HG03571 (cell line): ENCODE measurements at regions not wholly inside any gene's neighbourhood (a gene's known extent, or its start where the extent isn't known, plus 50 kb on each side); places are given as distances from the start of the nearest gene placed in this dataset.

Source experiments
- ATAC-seq: cut with Tn5 transposase; IDR thresholded peaks from one replicate; pipeline ENCODE4 v1.9.1; 2021; ENCODE audit not compliant: unreplicated experiment

- ATAC-seq: no peak
These were observed 638.2 kb upstream of the IGFBP3 start for GRCh38 chr7:46559194-46559832.

- no peak for ATAC-seq
These were observed 637.6 kb upstream of the IGFBP3 start for GRCh38 chr7:46558482-46559193.

GRCh38 chr7:46557781-46558180, 636.7 kb upstream of the IGFBP3 start:
- no peak for ATAC-seq

- ATAC-seq: no peak
These were observed 636.2 kb upstream of the IGFBP3 start for GRCh38 chr7:46557295-46557711.

GRCh38 chr7:46554688-46555422, 633.8 kb upstream of the IGFBP3 start:
- no peak for ATAC-seq

GRCh38 chr7:46551603-46552002, 630.5 kb upstream of the IGFBP3 start:
- no peak for ATAC-seq

GRCh38 chr7:46550864-46551263, 629.8 kb upstream of the IGFBP3 start:
- no peak for ATAC-seq

- ATAC-seq: no peak
These were observed 629.0 kb upstream of the IGFBP3 start for GRCh38 chr7:46549892-46550639.

GRCh38 chr7:46549347-46549746, 628.3 kb upstream of the IGFBP3 start:
- no peak for ATAC-seq

- no peak for ATAC-seq
These were observed 626.0 kb upstream of the IGFBP3 start for GRCh38 chr7:46547044-46547443.

- ATAC-seq: no peak
These were observed 624.7 kb upstream of the IGFBP3 start for GRCh38 chr7:46545790-46546189.

GRCh38 chr7:46544396-46545008, 623.4 kb upstream of the IGFBP3 start:
- ATAC-seq: no peak

- ATAC-seq: no peak
These were observed 621.0 kb upstream of the IGFBP3 start for GRCh38 chr7:46542076-46542475.

- ATAC-seq: no peak
These were observed 618.9 kb upstream of the IGFBP3 start for GRCh38 chr7:46539892-46540483.

GRCh38 chr7:46537191-46537905, 616.3 kb upstream of the IGFBP3 start:
- no peak for ATAC-seq

- ATAC-seq: no peak
These were observed 613.9 kb upstream of the IGFBP3 start for GRCh38 chr7:46534664-46535588.

- no peak for ATAC-seq
These were observed 612.9 kb upstream of the IGFBP3 start for GRCh38 chr7:46533946-46534345.

GRCh38 chr7:46532571-46532970, 611.5 kb upstream of the IGFBP3 start:
- no peak for ATAC-seq
